ENCODE measurements at regions not wholly inside any gene's neighbourhood (a gene's known extent, or its start where the extent isn't known, plus 50 kb on each side); places are given as distances from the start of the nearest gene placed in this dataset.

DNA sequence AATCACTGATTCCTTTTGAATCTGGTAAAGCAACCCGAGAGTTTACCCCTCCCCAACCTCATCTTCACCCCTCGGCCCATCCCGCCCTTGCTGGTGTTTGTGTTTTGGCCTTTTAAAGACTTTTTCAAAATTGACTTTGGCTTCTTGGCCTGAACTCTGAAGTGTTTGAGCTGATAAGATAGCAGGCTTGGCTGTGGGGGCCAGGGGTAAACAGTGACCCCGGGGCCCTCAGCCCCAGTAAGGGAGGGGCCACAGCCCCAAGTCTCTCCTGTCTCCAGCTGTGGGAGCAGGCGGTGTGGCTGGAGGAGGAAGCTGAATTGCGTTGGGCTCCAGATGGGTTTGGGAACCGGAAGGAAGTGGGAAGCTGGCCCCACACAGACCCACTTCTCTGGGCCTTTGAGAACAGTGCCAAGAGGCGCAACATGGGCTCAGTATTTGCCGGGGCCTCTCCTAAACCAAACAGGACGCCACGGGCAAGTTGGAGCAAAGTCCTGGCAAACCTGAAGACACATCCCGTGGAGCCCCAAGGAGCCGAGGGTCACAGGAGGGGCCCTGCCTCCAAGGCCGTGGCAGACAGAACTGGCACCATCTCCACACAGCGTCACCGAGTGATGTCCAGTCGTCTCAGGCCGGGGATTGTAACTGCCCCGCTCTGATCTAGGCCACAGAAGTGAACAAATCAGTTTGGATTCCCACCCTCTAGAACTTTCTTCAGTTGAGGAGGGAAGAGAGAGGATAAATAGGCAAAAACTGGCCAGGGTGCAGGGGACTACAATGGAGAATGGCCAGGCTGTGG lies 54.3 kb upstream of the PTPN1 start:
- no peak for DNase-seq

- DNase-seq, result no peak
These were observed 53.5 kb upstream of the PTPN1 start for GRCh38 chr20:50456452-50457324.

DNA sequence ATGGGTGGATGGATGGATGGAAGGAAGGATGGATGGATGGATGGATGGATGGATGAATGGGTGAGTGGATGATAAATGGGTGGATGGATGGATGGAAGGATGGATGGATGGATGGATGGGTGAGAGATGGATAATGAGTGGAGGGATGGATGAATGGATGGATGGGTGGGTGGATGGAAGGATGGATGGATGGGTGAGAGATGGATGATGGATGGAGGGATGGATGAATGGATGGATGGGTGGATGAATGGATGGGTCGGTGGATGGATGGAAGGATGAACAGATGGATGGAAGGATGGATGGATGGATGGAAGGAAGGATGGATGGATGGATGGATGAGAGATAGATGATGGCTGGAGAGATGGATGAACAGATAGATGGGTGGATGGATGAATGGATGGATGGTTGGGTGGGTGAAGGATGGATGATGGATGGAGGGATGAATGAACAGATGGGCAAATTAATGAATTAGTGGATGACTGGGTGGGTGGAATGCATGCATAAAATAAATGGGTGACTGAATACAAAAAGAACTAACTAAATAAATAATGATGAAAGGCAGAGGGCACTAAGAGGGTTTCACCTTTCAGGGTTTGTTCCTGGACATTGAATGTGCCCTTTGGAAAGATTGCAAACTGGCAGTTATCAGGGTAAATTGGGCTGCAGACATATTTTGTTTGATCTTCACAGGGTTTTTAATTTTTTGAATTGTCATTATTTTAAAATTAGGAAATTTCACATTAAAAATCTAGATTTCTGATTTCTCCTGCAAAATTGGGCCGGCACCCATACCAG lies 50.9 kb upstream of the PTPN1 start:
- DNase-seq, result no peak

DNA sequence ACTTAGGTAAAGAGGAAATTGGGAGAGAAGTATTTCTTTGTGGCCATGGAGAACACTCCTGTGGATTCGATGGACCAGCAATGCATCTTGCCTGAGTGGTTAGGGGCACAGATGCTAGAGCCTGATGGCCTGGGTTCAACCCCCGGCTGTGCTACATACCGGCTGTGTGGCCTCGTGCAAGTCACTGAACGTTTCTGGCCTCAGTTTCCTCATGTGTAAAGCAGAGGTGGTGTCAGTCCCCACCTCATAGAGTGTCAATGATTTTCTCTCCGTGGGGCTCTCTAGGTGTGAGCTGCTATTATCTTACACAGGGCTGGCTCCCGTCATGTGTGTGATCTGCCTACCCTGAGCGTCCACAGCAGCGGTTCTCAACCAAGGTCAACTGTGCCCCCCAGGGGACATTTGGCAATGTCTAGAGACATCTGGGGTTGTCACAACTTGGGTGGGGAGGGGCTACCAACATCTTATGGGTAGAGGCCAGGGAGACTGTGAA lies 50.0 kb upstream of the PTPN1 start:
- no peak for DNase-seq

All from NCI-H1694 treated with DMSO at 0.1 percent for 48 hours (cell line).